ENCODE measurements at regions not wholly inside any gene's neighbourhood (a gene's known extent, or its start where the extent isn't known, plus 50 kb on each side); places are given as distances from the start of the nearest gene placed in this dataset.

DNA sequence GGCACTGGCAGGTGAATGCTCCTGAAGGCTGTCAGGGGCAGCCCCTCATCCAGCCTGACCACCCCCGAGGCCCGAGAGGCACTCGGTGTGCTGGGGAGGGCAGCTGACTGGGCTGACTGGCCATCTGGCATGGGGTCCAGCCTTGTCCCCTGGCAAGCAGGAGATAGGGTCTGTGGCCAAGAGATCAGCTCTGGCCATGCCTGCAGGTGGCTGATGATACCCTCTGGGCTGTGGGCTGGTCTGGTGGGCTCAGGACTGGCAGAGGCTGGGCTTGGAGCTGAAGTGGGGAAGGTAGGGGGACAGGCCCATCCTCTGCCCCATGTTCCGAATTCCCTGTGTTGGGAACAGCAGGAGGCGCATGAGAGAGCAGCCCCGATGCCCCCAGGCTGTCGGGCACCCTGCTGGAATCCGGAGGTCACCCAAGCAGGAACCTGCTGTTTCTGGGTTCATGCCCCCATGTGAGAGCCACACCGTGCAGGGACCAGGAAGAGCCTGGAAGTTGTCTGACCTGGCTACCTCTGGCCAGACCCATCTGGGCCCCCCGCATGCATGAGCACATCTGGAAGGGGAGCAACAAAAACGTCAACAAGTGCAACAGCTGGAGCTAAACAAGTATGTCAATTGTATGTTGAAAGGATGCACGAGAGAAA is 527.0 kb downstream of the TBC1D22A start:
- in situ Hi-C loops (cut with HindIII; ENCODE audit: low sequenced_read_pairs): no loop called here
- no peak overlapping the region for H3K4me3 ChIP-seq (ENCODE audit: low read depth, low read length)
- DNase-seq (ENCODE audit: low read depth): no peak
- TF ChIP-seq, protein P1, sequence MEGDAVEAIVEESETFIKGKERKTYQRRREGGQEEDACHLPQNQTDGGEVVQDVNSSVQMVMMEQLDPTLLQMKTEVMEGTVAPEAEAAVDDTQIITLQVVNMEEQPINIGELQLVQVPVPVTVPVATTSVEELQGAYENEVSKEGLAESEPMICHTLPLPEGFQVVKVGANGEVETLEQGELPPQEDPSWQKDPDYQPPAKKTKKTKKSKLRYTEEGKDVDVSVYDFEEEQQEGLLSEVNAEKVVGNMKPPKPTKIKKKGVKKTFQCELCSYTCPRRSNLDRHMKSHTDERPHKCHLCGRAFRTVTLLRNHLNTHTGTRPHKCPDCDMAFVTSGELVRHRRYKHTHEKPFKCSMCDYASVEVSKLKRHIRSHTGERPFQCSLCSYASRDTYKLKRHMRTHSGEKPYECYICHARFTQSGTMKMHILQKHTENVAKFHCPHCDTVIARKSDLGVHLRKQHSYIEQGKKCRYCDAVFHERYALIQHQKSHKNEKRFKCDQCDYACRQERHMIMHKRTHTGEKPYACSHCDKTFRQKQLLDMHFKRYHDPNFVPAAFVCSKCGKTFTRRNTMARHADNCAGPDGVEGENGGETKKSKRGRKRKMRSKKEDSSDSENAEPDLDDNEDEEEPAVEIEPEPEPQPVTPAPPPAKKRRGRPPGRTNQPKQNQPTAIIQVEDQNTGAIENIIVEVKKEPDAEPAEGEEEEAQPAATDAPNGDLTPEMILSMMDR (IDR thresholded peaks at IDR 0.05; ENCODE audit: low read depth, low read length, missing control alignments): no peak

DNA sequence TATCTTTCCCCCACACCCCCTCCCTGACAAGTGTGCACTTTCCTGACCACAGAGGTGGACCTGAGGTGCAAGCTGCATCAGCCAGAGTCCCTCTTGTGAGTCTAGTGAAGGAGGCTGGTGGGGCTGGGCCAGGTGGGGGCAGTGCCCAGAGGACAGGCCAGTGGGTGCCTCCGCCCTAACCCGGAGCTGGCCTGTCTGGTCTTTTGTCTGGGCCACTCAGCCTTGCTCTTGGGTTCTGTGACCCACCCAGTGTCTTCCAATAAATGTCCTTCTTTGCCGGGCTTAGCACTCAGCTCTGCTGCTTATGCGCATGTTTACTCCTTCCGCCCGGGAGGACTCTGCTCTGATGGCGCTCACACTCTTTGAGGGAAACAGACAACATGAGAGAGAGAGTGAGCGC is 526.2 kb downstream of the TBC1D22A start:
- DNase-seq (ENCODE audit: low read depth): no peak
- TF ChIP-seq, protein P1 (IDR thresholded peaks at IDR 0.05; ENCODE audit: low read depth, low read length, missing control alignments): no peak
- in situ Hi-C loops (cut with HindIII; ENCODE audit: low sequenced_read_pairs): no loop called here
- no peak overlapping the region for H3K4me3 ChIP-seq (ENCODE audit: low read depth, low read length)

DNA sequence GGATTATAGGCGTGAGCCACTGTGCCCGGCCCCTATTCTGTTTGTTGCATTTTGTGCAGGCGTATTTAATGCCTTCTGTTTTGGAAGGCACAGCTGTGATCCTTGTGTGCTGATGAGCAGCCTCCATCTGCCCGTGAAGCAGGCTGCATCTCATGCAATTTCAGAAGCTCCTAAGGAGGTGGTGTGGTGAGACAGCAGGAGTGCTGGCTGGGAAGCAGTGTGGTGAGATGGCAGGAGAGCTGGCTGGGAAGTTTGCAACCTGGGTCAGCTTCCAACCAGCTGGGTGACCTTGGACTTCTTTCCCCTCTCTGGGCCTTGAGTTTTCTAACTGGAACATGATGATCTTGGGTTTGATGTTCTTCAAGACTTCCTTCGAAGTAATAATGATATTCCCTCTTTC is 525.1 kb downstream of the TBC1D22A start:
- H3K4me3 ChIP-seq (ENCODE audit: low read depth, low read length): no peak overlapping the region
- in situ Hi-C loops (cut with HindIII; ENCODE audit: low sequenced_read_pairs): no loop called here
- TF ChIP-seq, protein P1 (IDR thresholded peaks at IDR 0.05; ENCODE audit: low read depth, low read length, missing control alignments): no peak
- DNase-seq (ENCODE audit: low read depth): no peak

DNA sequence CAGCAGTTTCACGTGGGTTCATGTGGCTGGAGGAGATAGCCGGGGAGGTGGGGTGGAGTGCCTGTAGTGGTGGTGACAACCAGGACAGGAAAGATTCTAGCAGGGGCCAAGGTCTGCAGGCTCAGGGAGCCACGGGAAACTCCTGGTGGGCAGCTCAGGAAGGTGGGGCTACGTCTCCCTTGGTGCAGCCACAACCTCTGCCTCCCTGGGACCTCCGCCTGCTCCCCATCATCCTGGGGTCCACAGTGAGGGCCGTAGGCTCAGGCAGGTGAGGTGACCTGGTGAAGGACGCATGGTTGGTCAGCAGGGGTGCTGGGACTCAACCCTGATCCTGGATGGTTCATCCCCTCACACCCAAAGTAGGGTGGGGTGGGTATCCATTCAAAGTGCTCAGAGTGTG is 524.1 kb downstream of the TBC1D22A start:
- H3K4me3 ChIP-seq (ENCODE audit: low read depth, low read length): no peak overlapping the region
- DNase-seq (ENCODE audit: low read depth): no peak
- in situ Hi-C loops (cut with HindIII; ENCODE audit: low sequenced_read_pairs): no loop called here
- TF ChIP-seq, protein P1 (IDR thresholded peaks at IDR 0.05; ENCODE audit: low read depth, low read length, missing control alignments): no peak

DNA sequence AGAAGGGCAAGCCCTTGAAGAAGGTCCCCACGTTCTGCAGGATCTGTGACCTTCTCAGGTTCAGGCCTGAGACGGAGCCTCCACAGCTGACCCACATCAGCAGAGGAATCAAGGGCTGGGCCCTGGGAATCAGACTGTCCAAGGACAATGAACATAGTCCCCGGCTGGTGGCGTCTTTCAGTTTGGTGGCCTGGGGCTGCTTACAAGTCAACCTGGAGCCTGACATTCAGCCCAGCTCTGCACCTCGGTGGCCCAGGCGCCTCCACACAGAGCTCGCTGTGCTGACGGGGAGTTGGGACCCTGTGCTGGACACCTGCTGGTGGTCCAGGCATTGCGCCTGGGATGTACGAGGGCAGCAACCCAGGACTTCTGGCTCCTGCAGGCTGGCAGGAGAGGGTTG is 523.5 kb downstream of the TBC1D22A start:
- no peak overlapping the region for H3K4me3 ChIP-seq (ENCODE audit: low read depth, low read length)
- no peak for DNase-seq (ENCODE audit: low read depth)
- in situ Hi-C loops (cut with HindIII; ENCODE audit: low sequenced_read_pairs): no loop called here
- TF ChIP-seq, protein P1 (IDR thresholded peaks at IDR 0.05; ENCODE audit: low read depth, low read length, missing control alignments): no peak

DNA sequence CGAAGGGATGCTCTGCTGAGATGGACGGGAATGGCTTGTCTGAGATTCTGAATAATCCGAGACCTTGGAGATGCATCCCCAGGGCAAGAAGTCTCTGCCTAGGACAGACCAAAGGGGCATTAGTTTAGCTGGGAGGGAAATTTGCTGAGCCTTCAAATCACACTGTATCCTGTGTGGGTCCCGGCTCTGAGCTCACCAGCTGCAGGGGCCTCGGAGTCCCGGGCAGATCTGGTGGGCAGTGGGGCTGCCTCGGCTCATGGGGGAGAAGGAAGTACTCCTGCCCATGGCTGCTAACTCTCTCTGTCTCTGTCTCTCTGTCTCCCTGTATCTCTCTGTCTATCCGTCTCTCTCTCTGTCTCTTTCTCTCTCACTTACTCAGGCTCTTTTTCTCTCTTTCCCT is 522.4 kb downstream of the TBC1D22A start:
- in situ Hi-C loops (cut with HindIII; ENCODE audit: low sequenced_read_pairs): no loop called here
- no peak for DNase-seq (ENCODE audit: low read depth)
- TF ChIP-seq, protein P1 (IDR thresholded peaks at IDR 0.05; ENCODE audit: low read depth, low read length, missing control alignments): no peak
- no peak overlapping the region for H3K4me3 ChIP-seq (ENCODE audit: low read depth, low read length)
